NB4 (cell line): ENCODE measurements at regions not wholly inside any gene's neighbourhood (a gene's known extent, or its start where the extent isn't known, plus 50 kb on each side); places are given as distances from the start of the nearest gene placed in this dataset.

Experiments used
- MYC ChIP-seq: IDR thresholded peaks from 2 replicates; pipeline ENCODE4 v1.6.1; 2011; ENCODE audit warnings: low read depth, low read length
- POLR2A ChIP-seq: IDR thresholded peaks from 2 replicates; pipeline ENCODE4 v1.6.1; 2011; ENCODE audit warnings: mild to moderate bottlenecking; ENCODE audit not compliant: insufficient read length; ENCODE audit errors: extremely low read depth
- TF ChIP-seq, protein P1 (sequence below): IDR thresholded peaks from one replicate; pipeline ENCODE4 v1.5.1; 2012; ENCODE audit warnings: low read depth, low read length
- TF ChIP-seq, protein P2 (sequence below): IDR thresholded peaks from 2 replicates; pipeline ENCODE4 v1.6.1; 2011; ENCODE audit warnings: low read depth, low read length

DNA sequence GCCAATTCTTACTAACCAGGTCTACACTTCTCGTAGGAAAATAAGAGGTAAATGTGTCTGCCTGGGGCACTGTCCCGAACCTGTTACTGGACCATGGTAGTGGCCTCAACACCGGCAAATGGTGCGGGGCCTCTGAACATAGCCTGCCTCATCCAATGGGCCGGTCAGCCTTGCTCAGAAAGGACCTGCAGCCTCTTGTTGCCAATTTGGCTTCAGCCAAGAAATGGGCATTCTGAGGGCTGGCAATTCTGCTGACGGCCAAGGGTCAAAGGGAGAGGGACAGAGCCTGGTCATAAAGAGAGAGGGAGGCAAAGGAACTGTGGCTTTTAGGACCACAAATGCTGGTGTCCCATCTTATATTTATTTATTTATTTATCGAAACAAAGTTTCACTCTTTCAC, 69.5 kb upstream of the ATP6AP2 start:
- TF ChIP-seq POLR2A: no peak
- TF ChIP-seq, protein P1, sequence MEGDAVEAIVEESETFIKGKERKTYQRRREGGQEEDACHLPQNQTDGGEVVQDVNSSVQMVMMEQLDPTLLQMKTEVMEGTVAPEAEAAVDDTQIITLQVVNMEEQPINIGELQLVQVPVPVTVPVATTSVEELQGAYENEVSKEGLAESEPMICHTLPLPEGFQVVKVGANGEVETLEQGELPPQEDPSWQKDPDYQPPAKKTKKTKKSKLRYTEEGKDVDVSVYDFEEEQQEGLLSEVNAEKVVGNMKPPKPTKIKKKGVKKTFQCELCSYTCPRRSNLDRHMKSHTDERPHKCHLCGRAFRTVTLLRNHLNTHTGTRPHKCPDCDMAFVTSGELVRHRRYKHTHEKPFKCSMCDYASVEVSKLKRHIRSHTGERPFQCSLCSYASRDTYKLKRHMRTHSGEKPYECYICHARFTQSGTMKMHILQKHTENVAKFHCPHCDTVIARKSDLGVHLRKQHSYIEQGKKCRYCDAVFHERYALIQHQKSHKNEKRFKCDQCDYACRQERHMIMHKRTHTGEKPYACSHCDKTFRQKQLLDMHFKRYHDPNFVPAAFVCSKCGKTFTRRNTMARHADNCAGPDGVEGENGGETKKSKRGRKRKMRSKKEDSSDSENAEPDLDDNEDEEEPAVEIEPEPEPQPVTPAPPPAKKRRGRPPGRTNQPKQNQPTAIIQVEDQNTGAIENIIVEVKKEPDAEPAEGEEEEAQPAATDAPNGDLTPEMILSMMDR: no peak
- no peak for TF ChIP-seq MYC
- TF ChIP-seq, protein P2, sequence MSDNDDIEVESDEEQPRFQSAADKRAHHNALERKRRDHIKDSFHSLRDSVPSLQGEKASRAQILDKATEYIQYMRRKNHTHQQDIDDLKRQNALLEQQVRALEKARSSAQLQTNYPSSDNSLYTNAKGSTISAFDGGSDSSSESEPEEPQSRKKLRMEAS: no peak
